ENCODE measurements at regions not wholly inside any gene's neighbourhood (a gene's known extent, or its start where the extent isn't known, plus 50 kb on each side); places are given as distances from the start of the nearest gene placed in this dataset.
"Not testable (repeated sequence)": the region's sequence is repeated elsewhere in the genome, so short reads cannot be mapped to it uniquely, and the experiment has no call there.

GRCh38 chr3:853489-853888, 239.3 kb upstream of the CNTN6 start:
- TF ChIP-seq POLR2A (IDR thresholded peaks at IDR 0.05; ENCODE audit: low read depth, low read length): no peak
- DNase-seq (ENCODE audit: insufficient read length, low spot score): no peak
- no peak for FAIRE-seq

- no peak for FAIRE-seq
- TF ChIP-seq POLR2A (IDR thresholded peaks at IDR 0.05; ENCODE audit: low read depth, low read length): no peak
Measured at GRCh38 chr3:859135-859534, 233.7 kb upstream of the CNTN6 start.

GRCh38 chr3:861721-862120, 231.1 kb upstream of the CNTN6 start:
- DNase-seq (ENCODE audit: insufficient read length, low spot score) (no peak), FAIRE-seq (no peak)
- no peak for TF ChIP-seq POLR2A (IDR thresholded peaks at IDR 0.05; ENCODE audit: low read depth, low read length)

More at GRCh38 chr3:859135-859534, 233.7 kb upstream of the CNTN6 start:
- DNase-seq (ENCODE audit: insufficient read length, low spot score): no peak

GRCh38 chr3:869269-869668, 223.6 kb upstream of the CNTN6 start:
- no peak for TF ChIP-seq POLR2A (IDR thresholded peaks at IDR 0.05; ENCODE audit: low read depth, low read length)
- FAIRE-seq: no peak
- no peak for DNase-seq (ENCODE audit: insufficient read length, low spot score)

- FAIRE-seq (no peak), DNase-seq (ENCODE audit: insufficient read length, low spot score) (no peak)
- TF ChIP-seq POLR2A (IDR thresholded peaks at IDR 0.05; ENCODE audit: low read depth, low read length): no peak
Measured at GRCh38 chr3:869734-870133, 223.1 kb upstream of the CNTN6 start.

GRCh38 chr3:871651-872050, 221.2 kb upstream of the CNTN6 start:
- no peak for FAIRE-seq

GRCh38 chr3:877001-877400, 215.8 kb upstream of the CNTN6 start:
- FAIRE-seq (no peak), DNase-seq (ENCODE audit: insufficient read length, low spot score) (no peak)
- TF ChIP-seq POLR2A (IDR thresholded peaks at IDR 0.05; ENCODE audit: low read depth, low read length): no peak

More at GRCh38 chr3:871651-872050, 221.2 kb upstream of the CNTN6 start:
- no peak for DNase-seq (ENCODE audit: insufficient read length, low spot score)
- TF ChIP-seq POLR2A (IDR thresholded peaks at IDR 0.05; ENCODE audit: low read depth, low read length): no peak

- FAIRE-seq (no peak), DNase-seq (ENCODE audit: insufficient read length, low spot score) (no peak)
- no peak for TF ChIP-seq POLR2A (IDR thresholded peaks at IDR 0.05; ENCODE audit: low read depth, low read length)
Measured at GRCh38 chr3:878746-879145, 214.1 kb upstream of the CNTN6 start.

- FAIRE-seq (no peak), DNase-seq (ENCODE audit: insufficient read length, low spot score) (no peak)
- TF ChIP-seq POLR2A (IDR thresholded peaks at IDR 0.05; ENCODE audit: low read depth, low read length): no peak
Measured at GRCh38 chr3:880371-880770, 212.5 kb upstream of the CNTN6 start.

GRCh38 chr3:882533-882932, 210.3 kb upstream of the CNTN6 start:
- no peak for DNase-seq (ENCODE audit: insufficient read length, low spot score)
- no peak for TF ChIP-seq POLR2A (IDR thresholded peaks at IDR 0.05; ENCODE audit: low read depth, low read length)

GRCh38 chr3:901953-902778, 190.7 kb upstream of the CNTN6 start:
- FAIRE-seq (no peak), DNase-seq (ENCODE audit: insufficient read length, low spot score) (no peak)
- TF ChIP-seq POLR2A (IDR thresholded peaks at IDR 0.05; ENCODE audit: low read depth, low read length): no peak

More at GRCh38 chr3:882533-882932, 210.3 kb upstream of the CNTN6 start:
- no peak for FAIRE-seq

- DNase-seq (ENCODE audit: insufficient read length, low spot score) (no peak), FAIRE-seq (no peak)
- TF ChIP-seq POLR2A (IDR thresholded peaks at IDR 0.05; ENCODE audit: low read depth, low read length): no peak
Measured at GRCh38 chr3:905217-905616, 187.6 kb upstream of the CNTN6 start.

- DNase-seq (ENCODE audit: insufficient read length, low spot score) (no peak), FAIRE-seq (no peak)
Measured at GRCh38 chr3:906739-907138, 186.1 kb upstream of the CNTN6 start.

GRCh38 chr3:908839-909238, 184.0 kb upstream of the CNTN6 start:
- FAIRE-seq (no peak), DNase-seq (ENCODE audit: insufficient read length, low spot score) (no peak)
- no peak for TF ChIP-seq POLR2A (IDR thresholded peaks at IDR 0.05; ENCODE audit: low read depth, low read length)

More at GRCh38 chr3:906739-907138, 186.1 kb upstream of the CNTN6 start:
- TF ChIP-seq POLR2A (IDR thresholded peaks at IDR 0.05; ENCODE audit: low read depth, low read length): no peak

- not testable (repeated sequence) for DNase-seq (ENCODE audit: insufficient read length, low spot score); FAIRE-seq
Measured at GRCh38 chr3:912717-913116, 180.1 kb upstream of the CNTN6 start.

All from H54 (cell line).